Choroid plexus epithelial cell (primary cell): ENCODE measurements at regions not wholly inside any gene's neighbourhood (a gene's known extent, or its start where the extent isn't known, plus 50 kb on each side); places are given as distances from the start of the nearest gene placed in this dataset.
"Not testable (repeated sequence)": the region's sequence is repeated elsewhere in the genome, so short reads cannot be mapped to it uniquely, and the experiment has no call there.

Experiments used
- DNase-seq: peaks from one replicate; pipeline ENCODE4 v3.0.0-alpha.2; 2010; ENCODE audit warnings: low read depth
- H3K4me3 ChIP-seq: 2 replicates; pipeline ENCODE4 v1.5.1; 2011; ENCODE audit warnings: low read depth, mild to moderate bottlenecking, control low read depth, low read length, moderate library complexity
- CTCF ChIP-seq: conservative IDR thresholded peaks from 2 replicates; pipeline ENCODE4 v1.5.1; 2011; ENCODE audit warnings: low read depth, mild to moderate bottlenecking, control low read depth, inconsistent platforms, low read length, moderate library complexity

- no peak for TF ChIP-seq CTCF
- no peak overlapping the region for H3K4me3 ChIP-seq
- no peak for DNase-seq
These were observed 820.8 kb upstream of the GRIA3 start for GRCh38 chrX:122363112-122363795.

GRCh38 chrX:122375533-122375932 is 808.5 kb upstream of the GRIA3 start:
- DNase-seq, H3K4me3 ChIP-seq: not testable (repeated sequence)

- TF ChIP-seq CTCF = no peak
- H3K4me3 ChIP-seq = no peak overlapping the region
These were observed 795.1 kb upstream of the GRIA3 start for GRCh38 chrX:122389005-122389404.

GRCh38 chrX:122418758-122419157 is 765.3 kb upstream of the GRIA3 start:
- no peak for TF ChIP-seq CTCF
- no peak for DNase-seq
- no peak overlapping the region for H3K4me3 ChIP-seq

More at GRCh38 chrX:122389005-122389404, 795.1 kb upstream of the GRIA3 start:
- no peak for DNase-seq

- DNase-seq = no peak
- H3K4me3 ChIP-seq = no peak overlapping the region
- no peak for TF ChIP-seq CTCF
These were observed 762.5 kb upstream of the GRIA3 start for GRCh38 chrX:122421434-122422121.

GRCh38 chrX:122422547-122422946 is 761.5 kb upstream of the GRIA3 start:
- no peak overlapping the region for H3K4me3 ChIP-seq
- TF ChIP-seq CTCF = no peak
- no peak for DNase-seq

- no peak for TF ChIP-seq CTCF
- no peak overlapping the region for H3K4me3 ChIP-seq
- DNase-seq = no peak
These were observed 749.1 kb upstream of the GRIA3 start for GRCh38 chrX:122434942-122435341.
